Naive B cell (primary cell): ENCODE measurements at regions not wholly inside any gene's neighbourhood (a gene's known extent, or its start where the extent isn't known, plus 50 kb on each side); places are given as distances from the start of the nearest gene placed in this dataset.
A peak's percentile ranks its signal among the peaks of the same experiment; 100 is the strongest.
"Not testable (repeated sequence)": the region's sequence is repeated elsewhere in the genome, so short reads cannot be mapped to it uniquely, and the experiment has no call there.

ENCODE experiments used
- ATAC-seq, 2 donors: fragments of 150-1000 bp; cut with Tn5 transposase; 2 replicates each; pipeline ENCODE4 v1.10.0; 2021; ENCODE audit warnings: low read depth in 2 of 2, mild to moderate bottlenecking in 2 of 2, moderate library complexity in 2 of 2
- DNase-seq: peaks from one replicate; pipeline ENCODE4 v3.0.0; 2022
- H3K27ac Mint-ChIP-seq, 6 donors: one replicate each; pipeline ENCODE4 v1.8.0; 2020 to 2022; ENCODE audit warnings: mild to moderate bottlenecking in 6 of 6, mixed read lengths in 6 of 6, moderate library complexity in 5 of 6, inconsistent platforms in 2 of 6
- H3K27me3 Mint-ChIP-seq, 3 donors: one replicate each; pipeline ENCODE4 v1.8.0; 2021 to 2022; ENCODE audit warnings: mixed read lengths in 3 of 3, mild to moderate bottlenecking in 1 of 3
- H3K36me3 Mint-ChIP-seq, 2 donors: one replicate each; pipeline ENCODE4 v1.8.0; 2020 to 2022; ENCODE audit warnings: mixed read lengths in 2 of 2, inconsistent platforms in 1 of 2, mild to moderate bottlenecking in 1 of 2
- H3K4me1 Mint-ChIP-seq, 3 donors: one replicate each; pipeline ENCODE4 v1.8.0; 2020 to 2022; ENCODE audit warnings: mixed read lengths in 3 of 3, inconsistent platforms in 1 of 3, mild to moderate bottlenecking in 1 of 3, moderate library complexity in 1 of 3
- H3K4me3 Mint-ChIP-seq, 8 donors: one replicate each; pipeline ENCODE4 v1.8.0; 2020 to 2022; ENCODE audit warnings: mild to moderate bottlenecking in 8 of 8, mixed read lengths in 8 of 8, moderate library complexity in 8 of 8, inconsistent platforms in 2 of 8
- H3K9me3 Mint-ChIP-seq, 7 donors: one replicate each; pipeline ENCODE4 v1.8.0; 2020 to 2022; ENCODE audit warnings: mixed read lengths in 7 of 7, mild to moderate bottlenecking in 5 of 7, inconsistent platforms in 2 of 7, moderate library complexity in 1 of 7

DNA sequence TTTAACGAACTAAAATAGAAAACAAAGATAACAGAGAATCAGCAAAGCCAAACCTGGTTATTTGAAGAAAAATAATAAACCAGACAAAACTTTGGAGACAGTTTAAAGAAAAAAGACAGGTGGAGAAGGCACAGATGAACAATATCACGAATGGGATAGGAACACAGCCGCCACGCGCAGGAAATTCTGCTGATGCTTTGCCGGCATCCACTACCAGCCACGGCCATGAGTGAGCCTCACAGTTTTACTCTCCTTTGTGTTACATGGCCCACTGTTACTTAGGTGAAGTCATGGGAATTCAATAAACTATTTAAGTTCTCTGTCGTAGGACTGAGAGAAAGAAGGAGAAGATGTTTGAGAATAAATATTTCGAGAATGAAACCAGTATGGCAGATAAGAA, 503.4 kb downstream of the TTLL7 start:
- DNase-seq (no peak), ATAC-seq (no peak)
- Mint-ChIP-seq H3K9me3 (peaks cover 0 to 6% (median 0%) of the 10 kb centered on the region in 7 donors), H3K4me1 (peaks cover 0 to 54% (median 7%) of the 10 kb centered on the region in 3 donors), H3K36me3 (no peaks in the 10 kb centered on the region), H3K4me3 (no peak overlapping the region), H3K27ac (peak overlapping the region in 1 of 6 donors; percentile 83), H3K27me3 (no peaks in the 10 kb centered on the region)

DNA sequence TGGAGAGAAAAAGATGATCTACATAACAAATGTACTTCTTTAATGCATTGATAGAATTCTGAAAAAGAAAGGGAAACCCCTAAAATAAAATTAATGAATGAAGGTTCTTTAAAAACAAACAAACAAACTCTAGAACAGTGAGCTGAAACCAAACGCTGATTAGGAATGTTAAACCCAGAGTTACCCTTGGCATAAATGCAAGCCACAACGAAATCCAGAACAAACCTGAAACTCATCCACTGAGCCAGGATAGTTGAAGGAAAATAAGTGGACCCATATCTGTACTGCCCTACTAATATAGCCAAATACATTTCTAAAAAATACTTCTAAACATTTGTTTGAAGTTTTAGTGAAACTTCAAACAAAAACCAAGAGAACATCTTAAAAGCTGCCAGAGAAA, 505.3 kb downstream of the TTLL7 start:
- no peak overlapping the region for H3K4me3 Mint-ChIP-seq
- peaks cover 0 to 6% (median 0%) of the 10 kb centered on the region in 7 donors for H3K9me3 Mint-ChIP-seq
- peaks cover 0 to 49% (median 0%) of the 10 kb centered on the region in 3 donors for H3K4me1 Mint-ChIP-seq
- ATAC-seq = no peak
- no peak for DNase-seq
- H3K36me3 Mint-ChIP-seq = no peaks in the 10 kb centered on the region
- no peak overlapping the region for H3K27ac Mint-ChIP-seq
- H3K27me3 Mint-ChIP-seq = no peaks in the 10 kb centered on the region

DNA sequence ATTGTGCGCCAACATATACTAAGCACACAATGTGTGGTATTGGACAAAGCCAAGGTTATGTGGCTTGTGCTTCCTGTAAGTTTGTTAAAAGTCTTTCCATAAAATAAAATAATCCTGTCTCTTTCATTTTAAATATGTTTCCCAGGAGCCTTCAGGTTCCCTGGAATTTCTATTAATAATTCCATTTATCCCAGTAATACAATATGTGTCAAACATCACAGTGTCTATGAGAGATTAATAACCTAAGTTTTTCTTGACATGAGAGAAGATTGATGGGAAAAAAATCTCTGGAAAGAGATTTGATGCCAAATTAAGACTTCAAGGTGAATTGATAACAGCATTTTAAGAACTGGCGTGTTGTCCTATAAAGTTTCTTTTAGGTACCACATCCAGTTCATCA, 507.0 kb downstream of the TTLL7 start:
- H3K4me3 Mint-ChIP-seq = no peak overlapping the region
- no peak overlapping the region for H3K27ac Mint-ChIP-seq
- H3K9me3 Mint-ChIP-seq = peaks cover 0 to 6% (median 2%) of the 10 kb centered on the region in 7 donors
- H3K4me1 Mint-ChIP-seq = peaks cover 0 to 55% (median 3%) of the 10 kb centered on the region in 3 donors
- no peaks in the 10 kb centered on the region for H3K36me3 Mint-ChIP-seq
- H3K27me3 Mint-ChIP-seq = no peaks in the 10 kb centered on the region
- no peak for DNase-seq
- no peak for ATAC-seq

DNA sequence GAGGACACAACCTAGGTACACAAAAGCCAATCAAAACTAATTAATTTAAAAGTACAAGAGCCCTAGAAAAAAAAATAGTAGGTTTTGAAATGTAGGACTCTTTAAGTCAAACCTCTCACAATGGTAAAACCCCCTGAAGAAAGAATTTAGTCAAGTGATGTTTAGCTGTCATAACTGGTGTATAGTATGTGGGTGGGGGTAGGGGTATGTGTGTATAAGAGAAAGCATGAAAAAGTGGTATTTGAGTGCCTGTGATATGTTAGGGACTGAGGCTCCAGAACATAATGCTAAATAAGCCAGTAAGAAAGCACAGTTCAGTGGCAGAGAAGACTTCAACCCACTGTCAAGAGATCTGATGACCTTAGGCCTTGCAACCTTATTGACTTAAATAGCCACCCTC, 507.9 kb downstream of the TTLL7 start:
- Mint-ChIP-seq H3K4me1 (peaks cover 0 to 54% (median 6%) of the 10 kb centered on the region in 3 donors), H3K27me3 (no peaks in the 10 kb centered on the region), H3K4me3 (no peak overlapping the region), H3K36me3 (no peaks in the 10 kb centered on the region), H3K27ac (peak overlapping the region in 1 of 6 donors; percentile 96), H3K9me3 (peaks cover 0 to 2% (median 2%) of the 10 kb centered on the region in 7 donors)
- DNase-seq (no peak), ATAC-seq (no peak)

DNA sequence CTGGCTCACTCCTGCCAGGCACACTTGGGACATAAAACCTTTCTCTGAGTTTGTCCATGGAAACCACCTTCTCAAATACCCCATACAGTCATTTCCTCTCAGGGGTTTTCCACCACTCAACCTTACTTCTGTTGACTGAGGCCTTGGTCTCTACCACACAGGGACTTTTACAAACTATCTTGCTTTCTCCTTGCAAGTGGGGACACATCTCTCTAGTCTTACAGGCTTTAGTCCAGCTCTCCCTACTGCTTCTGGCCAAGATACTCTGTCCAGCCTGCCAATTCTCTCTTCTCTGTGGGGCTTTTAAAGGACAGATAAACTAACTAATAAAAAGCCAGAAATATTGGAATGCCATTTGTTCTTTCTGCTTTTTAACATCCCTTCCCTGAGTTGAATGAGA, 510.8 kb downstream of the TTLL7 start:
- DNase-seq (peak; percentile 21), ATAC-seq (peak; percentile 76 to 84)
- peak overlapping the region in 2 of 8 donors; percentile 10 to 61 for H3K4me3 Mint-ChIP-seq
- H3K4me1 Mint-ChIP-seq = peaks cover 0 to 41% (median 6%) of the 10 kb centered on the region in 3 donors
- not testable (repeated sequence) for H3K9me3 Mint-ChIP-seq, H3K27me3 Mint-ChIP-seq, H3K36me3 Mint-ChIP-seq
- peak overlapping the region in 3 of 6 donors; percentile 65 to 99 (median 89) for H3K27ac Mint-ChIP-seq

DNA sequence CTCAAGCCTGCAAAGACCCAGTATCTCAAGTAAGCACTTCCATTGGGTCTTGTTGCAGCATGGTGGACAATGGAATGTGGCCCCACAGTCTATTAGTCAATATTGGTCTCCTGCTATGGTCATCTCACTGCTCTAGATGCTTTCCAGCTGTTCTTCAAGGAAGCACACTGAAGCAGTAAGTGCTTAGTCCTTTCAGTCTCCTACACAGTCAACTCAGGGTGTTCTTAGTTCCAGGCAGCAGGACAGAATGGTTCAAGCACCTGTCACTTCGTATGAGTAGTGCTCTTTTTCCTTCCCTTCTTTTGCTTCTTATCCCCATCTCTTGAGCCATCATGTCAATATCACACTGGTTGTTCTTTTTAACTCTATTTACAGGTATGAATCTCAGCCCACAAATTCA, 511.5 kb downstream of the TTLL7 start:
- not testable (repeated sequence) for H3K27me3 Mint-ChIP-seq, H3K36me3 Mint-ChIP-seq, ATAC-seq, H3K9me3 Mint-ChIP-seq, DNase-seq
- Mint-ChIP-seq H3K4me3 (peak overlapping the region in 1 of 8 donors; percentile 61), H3K27ac (peak overlapping the region in 3 of 6 donors; percentile 69 to 99 (median 89)), H3K4me1 (peaks cover 0 to 42% (median 6%) of the 10 kb centered on the region in 3 donors)

DNA sequence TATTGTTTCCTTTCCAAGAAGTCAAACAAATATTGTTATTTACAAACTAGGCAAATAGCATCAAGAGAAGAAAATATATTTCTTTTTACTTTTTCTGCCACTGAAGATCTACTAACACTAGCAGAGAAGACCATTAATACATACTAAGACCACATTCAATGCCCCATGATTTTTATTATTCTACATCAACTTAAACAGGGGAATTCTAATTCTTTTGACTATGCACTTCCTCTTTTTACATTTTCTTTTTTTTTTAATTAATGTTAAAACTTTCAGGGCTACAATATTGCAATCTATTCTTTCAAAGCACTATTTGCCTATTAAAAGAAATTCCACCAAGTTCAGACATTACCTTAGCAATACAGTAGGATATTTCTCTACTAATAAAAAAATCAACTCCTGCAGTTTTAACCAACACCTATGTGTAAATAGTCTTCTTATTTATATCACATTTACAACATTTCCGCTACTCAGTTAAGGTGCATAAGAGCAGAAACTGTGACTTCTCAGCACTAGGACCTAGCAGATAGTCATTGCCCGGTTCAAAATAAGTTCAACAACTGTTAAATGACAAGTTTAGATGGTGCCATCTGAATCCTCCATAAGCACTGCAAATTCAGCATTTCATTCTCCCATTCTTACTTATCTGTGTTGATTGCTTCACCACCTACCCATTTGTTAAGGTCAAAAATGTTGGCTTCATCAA, 513.5 kb downstream of the TTLL7 start:
- not testable (repeated sequence) for H3K36me3 Mint-ChIP-seq, DNase-seq, H3K9me3 Mint-ChIP-seq, H3K27me3 Mint-ChIP-seq
- Mint-ChIP-seq H3K27ac (peak overlapping the region in 3 of 6 donors; percentile 15 to 99 (median 89)), H3K4me1 (peaks cover 0 to 45% (median 11%) of the 10 kb centered on the region in 3 donors), H3K4me3 (peak overlapping the region in 2 of 8 donors; percentile 0 to 51)
- peak; percentile 53 to 62 for ATAC-seq

DNA sequence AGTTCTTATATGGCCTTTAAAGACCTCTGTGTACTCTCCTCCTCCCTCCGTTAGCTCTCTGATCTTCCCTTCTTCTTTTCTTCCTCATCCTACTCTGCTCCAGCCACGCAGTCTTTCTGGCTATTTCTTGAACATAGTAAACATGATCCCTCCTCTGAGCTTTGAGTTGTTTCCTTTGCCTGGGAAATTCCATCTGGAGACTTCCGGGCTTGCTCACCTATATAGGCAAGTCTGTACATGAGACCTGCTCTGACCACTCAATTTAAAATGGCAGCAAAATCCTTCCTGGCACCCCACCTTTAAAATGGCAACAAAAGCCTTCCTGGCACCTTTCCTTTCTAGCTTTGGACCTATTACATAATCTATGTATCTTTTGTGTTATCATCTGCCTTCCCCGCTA, 517.6 kb downstream of the TTLL7 start:
- not testable (repeated sequence) for H3K36me3 Mint-ChIP-seq, DNase-seq, H3K4me3 Mint-ChIP-seq, H3K27me3 Mint-ChIP-seq, ATAC-seq
- Mint-ChIP-seq H3K27ac (peak overlapping the region in 3 of 6 donors; percentile 16 to 99 (median 44)), H3K4me1 (peaks cover 0 to 47% (median 18%) of the 10 kb centered on the region in 3 donors), H3K9me3 (peaks cover 0 to 11% (median 0%) of the 10 kb centered on the region in 7 donors)

DNA sequence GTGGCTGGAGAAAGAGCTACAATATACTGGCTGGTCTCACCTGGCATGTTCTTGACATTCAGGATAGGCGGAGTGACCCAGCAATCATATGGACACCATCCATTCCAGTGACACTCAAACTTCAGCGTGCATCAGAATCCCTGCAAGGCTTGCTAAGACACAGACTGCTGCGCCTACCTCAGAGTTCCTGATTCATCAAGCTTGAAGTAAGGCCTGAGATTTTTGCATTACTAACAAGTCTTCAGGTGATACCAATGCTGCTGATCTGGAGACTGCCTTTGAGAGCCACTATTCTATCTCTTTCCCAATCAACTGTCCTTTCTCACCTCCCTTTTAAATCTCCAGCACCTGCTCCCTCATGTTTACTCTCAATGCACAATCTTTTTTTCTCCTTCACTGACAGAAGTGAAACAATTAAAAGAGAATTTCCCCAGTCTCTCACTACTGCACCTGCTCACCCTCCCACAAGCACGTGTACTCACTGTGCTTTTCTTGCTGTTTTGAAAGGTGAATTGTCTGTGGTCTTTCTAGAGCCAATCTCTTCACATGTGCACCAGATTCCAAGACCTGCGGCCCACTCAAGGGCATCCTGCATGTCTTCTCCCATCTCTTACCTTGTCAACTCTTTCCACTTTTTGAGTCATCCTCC, 519.2 kb downstream of the TTLL7 start:
- Mint-ChIP-seq H3K4me1 (peaks cover 0 to 51% (median 16%) of the 10 kb centered on the region in 3 donors), H3K27ac (peak overlapping the region in 5 of 6 donors; percentile 27 to 99 (median 87)), H3K4me3 (peak overlapping the region in 5 of 8 donors; percentile 26 to 88 (median 71)), H3K9me3 (peaks cover 0 to 11% (median 0%) of the 10 kb centered on the region in 7 donors)
- ATAC-seq = peak; percentile 55 to 85
- not testable (repeated sequence) for H3K36me3 Mint-ChIP-seq, DNase-seq, H3K27me3 Mint-ChIP-seq

DNA sequence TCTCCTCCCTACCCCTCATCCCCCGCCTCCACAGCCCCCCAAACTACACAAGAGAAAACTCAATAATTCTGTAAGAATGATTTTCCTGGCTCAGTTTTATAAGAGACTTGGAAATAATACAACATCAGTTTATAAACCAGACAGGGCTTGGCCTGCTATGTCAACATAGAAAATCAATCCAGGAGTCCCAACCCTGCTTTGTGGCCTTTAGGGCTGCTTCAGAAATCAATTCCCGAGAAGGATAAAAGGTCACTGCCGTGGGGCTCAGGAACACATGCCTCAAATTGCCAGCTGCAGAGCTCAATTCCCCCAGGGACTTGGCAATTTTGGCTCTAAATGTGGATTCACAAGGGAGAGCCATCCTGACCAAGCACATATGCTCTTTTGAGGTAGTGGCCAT, 520.8 kb downstream of the TTLL7 start:
- Mint-ChIP-seq H3K27ac (peak overlapping the region in 1 of 6 donors; percentile 0), H3K4me1 (peaks cover 0 to 51% (median 16%) of the 10 kb centered on the region in 3 donors), H3K4me3 (peak overlapping the region in 3 of 8 donors; percentile 56 to 80 (median 63)), H3K9me3 (peaks cover 0 to 11% (median 0%) of the 10 kb centered on the region in 7 donors)
- not testable (repeated sequence) for H3K27me3 Mint-ChIP-seq, ATAC-seq, DNase-seq, H3K36me3 Mint-ChIP-seq

DNA sequence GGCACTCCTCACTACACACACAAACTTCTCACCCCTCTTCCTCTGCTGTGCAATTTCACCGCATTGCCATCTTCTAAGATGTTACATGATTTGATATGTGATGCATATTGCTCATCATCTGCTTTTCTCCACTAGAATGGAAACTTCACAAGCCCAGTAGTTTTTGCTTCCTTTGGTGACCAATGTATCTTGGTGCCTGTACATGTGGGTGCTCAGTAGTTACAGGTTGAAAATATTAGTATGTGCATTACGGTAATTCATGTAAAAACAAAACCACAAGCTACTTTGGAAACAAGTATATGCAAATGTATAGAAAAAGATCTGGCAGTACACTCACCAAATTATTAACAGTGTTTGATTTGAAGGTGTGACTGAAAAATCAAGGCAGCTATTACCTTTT, 522.4 kb downstream of the TTLL7 start:
- Mint-ChIP-seq H3K9me3 (peaks cover 0 to 11% (median 0%) of the 10 kb centered on the region in 7 donors), H3K4me3 (peak overlapping the region in 1 of 8 donors; percentile 36), H3K4me1 (peaks cover 0 to 64% (median 16%) of the 10 kb centered on the region in 3 donors)
- H3K36me3 Mint-ChIP-seq, H3K27me3 Mint-ChIP-seq, H3K27ac Mint-ChIP-seq, DNase-seq, ATAC-seq: not testable (repeated sequence)

DNA sequence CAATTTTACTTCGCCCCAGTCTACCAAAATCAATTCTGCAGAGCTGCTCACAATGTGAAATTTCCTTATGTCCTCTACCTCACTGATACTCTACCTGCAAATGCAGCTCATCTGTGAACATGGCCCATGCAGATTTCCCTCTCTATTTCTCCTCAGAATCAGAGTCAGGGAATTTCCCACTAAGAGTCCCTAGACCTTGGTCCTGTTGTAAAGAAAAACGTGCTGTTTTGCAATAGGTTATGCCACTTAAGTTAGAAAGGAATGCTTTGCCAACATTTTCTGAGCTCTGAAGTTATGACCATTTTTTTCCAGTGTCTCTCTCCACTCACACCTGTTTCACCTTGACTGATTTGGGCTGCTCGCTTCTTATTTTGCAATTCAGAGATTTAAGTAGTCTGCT, 524.0 kb downstream of the TTLL7 start:
- H3K27ac Mint-ChIP-seq, H3K27me3 Mint-ChIP-seq, ATAC-seq, DNase-seq, H3K9me3 Mint-ChIP-seq, H3K4me3 Mint-ChIP-seq, H3K36me3 Mint-ChIP-seq: not testable (repeated sequence)
- H3K4me1 Mint-ChIP-seq = peaks cover 0 to 57% (median 8%) of the 10 kb centered on the region in 3 donors

DNA sequence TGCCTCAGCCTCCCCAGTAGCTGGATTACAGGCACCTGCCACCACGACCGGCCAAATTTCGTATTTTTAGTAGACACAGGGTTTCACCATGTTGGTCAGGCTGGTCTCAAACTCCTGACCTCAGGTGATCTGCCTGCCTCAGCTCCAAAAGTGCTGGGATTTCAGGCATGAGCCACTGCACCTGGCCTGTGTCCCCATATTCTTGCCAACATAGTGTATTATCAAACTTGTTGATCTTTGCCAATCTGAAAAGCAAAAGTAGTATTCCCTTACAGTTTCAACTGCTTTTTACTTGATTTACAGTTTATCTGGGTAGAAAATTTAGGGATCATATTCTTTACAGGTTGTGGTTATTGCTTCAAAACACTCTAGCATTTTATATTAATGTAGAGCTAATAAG, 524.9 kb downstream of the TTLL7 start:
- H3K4me1 Mint-ChIP-seq = peaks cover 0 to 50% (median 4%) of the 10 kb centered on the region in 3 donors
- ATAC-seq, DNase-seq, H3K27ac Mint-ChIP-seq, H3K27me3 Mint-ChIP-seq, H3K9me3 Mint-ChIP-seq, H3K36me3 Mint-ChIP-seq: not testable (repeated sequence)
- peak overlapping the region in 1 of 8 donors; percentile 15 for H3K4me3 Mint-ChIP-seq

DNA sequence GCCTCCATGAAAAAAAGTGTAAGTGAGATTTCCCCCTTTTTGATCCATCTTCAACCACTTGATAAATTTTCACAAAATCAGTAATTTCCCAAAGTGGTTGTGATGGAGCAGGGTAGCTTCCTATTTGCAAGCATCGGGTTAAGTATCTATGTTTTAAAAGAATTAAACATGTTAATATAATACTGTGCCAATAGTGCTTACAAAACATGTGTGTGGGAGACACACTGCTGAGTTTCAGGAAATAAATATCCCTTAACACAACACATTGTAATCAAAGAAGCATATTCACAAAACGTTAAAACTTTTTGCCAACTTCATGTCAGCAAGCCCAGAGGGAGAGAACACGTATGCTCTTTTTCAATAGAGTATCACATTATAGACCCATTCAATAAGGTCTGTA, 526.9 kb downstream of the TTLL7 start:
- DNase-seq, ATAC-seq, H3K4me3 Mint-ChIP-seq, H3K9me3 Mint-ChIP-seq, H3K36me3 Mint-ChIP-seq, H3K27me3 Mint-ChIP-seq: not testable (repeated sequence)
- Mint-ChIP-seq H3K4me1 (peaks cover 0 to 40% (median 4%) of the 10 kb centered on the region in 3 donors), H3K27ac (peak overlapping the region in 1 of 6 donors; percentile 10)
